NCI-H1105 (cell line): ENCODE measurements at regions not wholly inside any gene's neighbourhood (a gene's known extent, or its start where the extent isn't known, plus 50 kb on each side); places are given as distances from the start of the nearest gene placed in this dataset.
"Not testable (repeated sequence)": the region's sequence is repeated elsewhere in the genome, so short reads cannot be mapped to it uniquely, and the experiment has no call there.

Experiments used
- DNase-seq: peaks from one replicate; lab custom pipeline; 2025; lab: John Stamatoyannopoulos, UW

DNA sequence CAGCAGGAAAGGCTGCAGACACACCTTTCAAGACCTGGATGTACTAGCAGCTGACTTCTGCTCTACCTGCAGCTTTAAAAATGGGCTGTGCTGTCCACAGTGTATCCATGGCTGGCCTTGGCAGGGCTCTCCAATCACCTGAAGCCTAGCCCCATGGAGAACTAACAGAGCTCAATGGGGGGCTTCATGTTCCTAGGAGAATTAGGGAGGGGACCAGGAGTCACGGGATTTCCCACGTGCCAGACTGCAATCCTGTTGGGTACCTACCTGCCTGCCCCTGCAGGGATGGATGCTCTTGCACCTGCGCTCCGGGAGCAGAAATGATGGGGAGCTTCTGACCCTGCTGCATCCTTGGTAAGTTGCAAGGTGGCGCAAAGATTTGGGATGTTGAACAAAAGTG, 462.1 kb downstream of the ICE1 start:
- no peak for DNase-seq

- DNase-seq, result no peak
Measured at GRCh38 chr5:5883562-5883961, 461.1 kb downstream of the ICE1 start.

GRCh38 chr5:5883146-5883545, 460.7 kb downstream of the ICE1 start:
- DNase-seq, result no peak

DNA sequence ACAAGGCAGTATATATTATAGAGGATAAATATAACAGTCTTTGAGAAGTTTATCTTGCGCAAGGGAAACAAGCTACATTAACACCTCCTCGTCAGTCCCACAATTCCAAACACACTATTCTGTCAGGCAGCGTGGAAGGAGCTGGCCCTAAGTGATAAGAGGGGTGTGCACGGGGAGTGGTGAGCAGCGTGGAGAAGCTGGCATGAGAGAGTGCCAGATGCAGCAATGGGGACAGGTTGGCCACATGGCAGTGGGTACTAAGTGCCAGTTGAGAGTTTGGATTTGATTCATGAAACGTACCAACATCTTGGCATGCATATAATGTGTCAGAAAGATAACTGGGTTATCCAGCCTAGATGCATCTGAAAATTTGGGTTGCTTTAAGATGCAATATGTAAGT, 460.2 kb downstream of the ICE1 start:
- DNase-seq, result no peak

GRCh38 chr5:5881294-5881693, 458.8 kb downstream of the ICE1 start:
- DNase-seq, result no peak

DNA sequence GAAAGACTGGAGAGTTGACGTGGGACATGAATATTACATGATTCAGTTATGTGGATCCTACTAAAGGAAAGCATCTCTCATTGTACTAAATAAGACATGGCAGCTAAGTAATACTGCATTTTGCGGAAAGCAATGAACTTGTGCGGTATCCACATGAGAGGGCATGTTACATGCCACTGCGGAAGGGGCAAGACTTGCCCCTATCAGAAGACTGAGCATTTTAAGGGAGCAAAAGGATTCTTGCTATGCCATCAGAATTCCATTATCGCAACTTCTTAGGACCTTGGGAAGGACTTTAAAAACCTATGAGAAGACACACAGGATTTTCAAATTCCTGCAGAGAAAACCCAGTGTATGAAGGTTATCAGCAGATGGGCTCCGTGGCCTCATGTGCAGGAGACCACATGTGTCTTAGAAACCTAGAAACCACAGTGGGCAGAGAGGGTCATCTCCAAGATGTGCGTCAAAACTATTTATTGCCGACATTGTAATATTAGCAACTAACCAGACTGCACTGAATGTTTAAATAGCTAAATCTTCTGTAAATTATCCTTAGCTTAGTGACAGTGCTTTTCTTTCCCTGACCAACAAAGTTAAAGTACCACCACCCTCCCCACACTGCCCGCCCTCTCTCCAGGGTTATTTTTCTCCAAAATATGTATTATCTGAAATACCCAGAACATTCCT, 457.7 kb downstream of the ICE1 start:
- no peak for DNase-seq

DNA sequence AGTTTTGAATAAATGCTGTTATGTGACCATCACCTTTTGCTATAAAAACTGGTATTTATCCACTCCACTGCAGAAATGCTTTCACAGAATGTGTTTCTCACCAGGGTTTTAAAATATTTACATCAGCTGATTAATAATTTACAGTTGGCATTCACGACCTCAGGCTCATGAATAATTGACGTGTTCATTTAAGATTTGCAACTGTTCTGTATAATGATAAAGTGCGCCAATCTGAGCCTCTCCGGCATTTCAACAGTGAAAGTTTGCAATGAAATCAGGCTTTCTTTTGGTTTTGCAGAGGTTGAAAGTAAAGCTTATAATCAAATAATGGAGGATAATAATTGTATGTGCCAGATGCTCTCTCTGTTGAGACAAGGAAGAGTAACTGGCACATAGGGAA, 434.9 kb downstream of the ICE1 start:
- DNase-seq, result no peak

GRCh38 chr5:5854087-5854486, 431.6 kb downstream of the ICE1 start:
- DNase-seq, result peak; percentile 11

DNA sequence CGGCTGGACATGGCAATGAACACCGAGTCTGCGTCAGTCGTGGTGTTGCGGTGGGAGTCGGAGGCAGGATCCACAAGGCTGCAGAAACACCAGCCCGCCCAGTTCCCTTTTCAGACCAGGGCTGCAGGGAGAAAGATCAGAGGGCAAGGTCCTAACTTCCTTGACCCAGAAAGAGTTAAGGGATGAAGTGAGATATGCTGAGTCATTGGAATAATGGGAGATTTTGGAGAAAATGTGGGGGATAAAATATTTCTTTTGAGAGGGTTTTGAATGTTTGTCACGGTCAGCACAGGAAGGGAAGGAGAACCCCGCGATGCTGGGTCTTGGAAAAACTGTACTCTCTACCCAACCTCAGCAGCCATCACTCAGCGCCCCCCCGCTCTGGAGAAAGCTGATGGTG, 416.0 kb downstream of the ICE1 start:
- DNase-seq, result no peak

DNA sequence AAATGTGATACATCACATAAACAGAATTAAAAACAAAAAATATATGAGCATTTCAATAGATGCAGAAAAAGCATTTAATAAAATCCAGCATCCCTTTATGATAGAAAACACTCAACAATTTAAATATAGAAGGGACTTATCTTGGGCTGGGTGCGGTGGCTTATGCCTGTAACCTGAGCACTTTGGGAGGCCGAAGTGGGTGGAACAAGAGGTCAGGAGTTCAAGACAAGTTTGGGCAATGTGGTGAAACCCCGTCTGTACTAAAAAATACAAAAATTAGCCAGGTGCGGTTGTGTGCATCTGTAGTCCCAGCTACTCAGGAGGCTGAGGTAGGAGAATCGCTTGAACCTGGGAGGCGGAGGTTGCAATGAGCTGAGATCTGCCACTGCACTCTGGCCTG, 409.1 kb downstream of the ICE1 start:
- DNase-seq, result not testable (repeated sequence)

- DNase-seq, result no peak
Measured at GRCh38 chr5:5828619-5829018, 406.1 kb downstream of the ICE1 start.

DNA sequence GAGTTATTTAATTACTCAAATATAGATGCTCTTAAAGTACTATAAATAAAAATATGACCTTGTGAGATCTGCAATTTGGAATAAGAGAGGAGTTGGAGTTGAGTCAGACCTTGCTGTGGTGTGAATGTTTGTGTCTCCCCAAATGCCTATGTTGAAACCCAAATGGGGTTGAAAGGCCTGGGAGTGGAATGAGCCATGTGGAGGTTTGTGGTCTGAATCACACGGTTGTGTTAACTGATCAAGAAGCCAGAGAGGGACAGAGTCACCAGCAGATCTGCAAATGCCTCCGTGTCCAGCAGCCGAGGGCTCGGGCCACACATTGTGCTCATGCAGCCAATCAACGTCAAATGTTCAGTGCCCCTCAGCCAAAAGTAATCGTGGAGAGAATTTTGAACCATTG, 404.4 kb downstream of the ICE1 start:
- no peak for DNase-seq

DNA sequence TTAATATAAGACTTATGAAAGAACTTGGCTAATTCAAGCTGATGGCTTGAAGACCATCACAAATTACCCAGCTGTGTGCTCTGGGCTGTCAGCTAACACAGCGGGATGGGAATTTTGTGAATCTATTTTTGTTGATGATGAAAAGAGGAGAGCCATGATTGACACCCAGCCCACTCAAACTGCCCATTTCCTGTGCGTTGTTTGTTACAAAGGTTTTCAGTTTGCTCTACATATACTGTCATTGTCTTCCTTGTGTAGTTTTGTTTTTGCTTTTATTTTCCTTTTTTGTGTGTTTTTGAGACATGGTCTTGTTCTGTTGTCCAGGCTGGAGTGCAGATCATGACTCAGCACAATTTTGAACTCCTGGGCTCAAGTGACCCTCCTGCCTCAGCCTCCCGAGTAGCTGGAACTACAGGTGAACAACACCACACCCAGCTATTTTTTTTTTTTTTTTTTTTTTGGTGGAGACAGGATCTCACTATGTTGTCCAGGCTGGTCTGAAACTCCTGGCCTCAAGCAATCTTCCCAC, 400.3 kb downstream of the ICE1 start:
- no peak for DNase-seq

DNA sequence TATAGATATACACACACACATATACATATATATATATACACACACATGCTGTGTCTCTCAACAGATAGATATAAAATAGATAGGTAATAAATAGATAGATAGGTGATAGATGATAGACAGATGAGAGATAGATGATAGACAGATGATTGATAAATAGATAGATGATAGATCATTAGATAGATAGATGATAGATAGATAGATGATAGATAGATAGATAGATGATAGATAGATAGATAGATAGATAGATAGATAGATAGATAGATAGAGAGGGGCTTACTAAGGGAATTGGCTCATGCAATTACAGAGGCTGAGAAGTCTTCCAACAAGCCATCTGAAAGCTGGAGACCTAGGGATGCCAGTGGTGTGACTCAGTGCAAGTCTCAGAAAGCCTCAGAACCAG, 394.5 kb downstream of the ICE1 start:
- DNase-seq, result no peak

DNA sequence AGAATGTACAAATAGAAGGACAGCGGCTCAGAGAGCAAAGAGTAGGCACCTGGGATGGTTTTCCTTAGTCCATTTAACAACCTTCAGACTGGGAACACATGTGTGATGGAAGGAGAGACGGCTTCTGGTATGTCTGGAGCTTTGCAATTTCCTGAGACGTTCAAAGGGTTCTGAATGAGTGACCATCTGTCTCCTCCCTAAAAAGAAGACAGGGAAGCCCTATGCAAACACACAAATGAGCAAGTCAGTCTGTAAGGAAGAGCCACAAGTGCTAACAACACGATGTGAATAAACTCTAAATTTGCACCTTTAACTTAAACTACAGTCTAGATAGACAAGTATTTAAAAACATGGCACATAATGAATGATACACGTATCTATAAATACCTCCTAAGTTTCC, 391.0 kb downstream of the ICE1 start:
- DNase-seq, result no peak

DNA sequence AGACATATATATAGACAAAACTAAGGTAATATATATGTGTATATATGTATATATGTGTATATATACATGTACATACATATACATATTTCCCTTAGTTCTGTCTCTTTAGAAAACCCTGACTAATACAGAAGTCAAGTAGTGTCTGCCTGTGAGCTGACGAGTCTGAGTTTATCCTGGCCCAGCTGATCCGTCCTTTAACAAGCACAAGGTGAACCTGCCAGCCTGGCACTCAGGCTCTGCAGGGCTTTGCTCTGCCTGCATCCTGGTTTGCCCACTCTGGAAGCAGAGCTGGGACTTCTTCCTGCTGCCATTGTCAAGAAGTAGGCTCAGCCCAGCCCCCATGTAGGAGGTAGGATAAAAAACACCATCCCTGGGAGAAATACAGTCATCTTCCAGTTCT, 388.0 kb downstream of the ICE1 start:
- DNase-seq, result no peak

GRCh38 chr5:5805916-5806315, 383.4 kb downstream of the ICE1 start:
- DNase-seq, result no peak

GRCh38 chr5:5804478-5805233, 382.2 kb downstream of the ICE1 start:
- no peak for DNase-seq

DNA sequence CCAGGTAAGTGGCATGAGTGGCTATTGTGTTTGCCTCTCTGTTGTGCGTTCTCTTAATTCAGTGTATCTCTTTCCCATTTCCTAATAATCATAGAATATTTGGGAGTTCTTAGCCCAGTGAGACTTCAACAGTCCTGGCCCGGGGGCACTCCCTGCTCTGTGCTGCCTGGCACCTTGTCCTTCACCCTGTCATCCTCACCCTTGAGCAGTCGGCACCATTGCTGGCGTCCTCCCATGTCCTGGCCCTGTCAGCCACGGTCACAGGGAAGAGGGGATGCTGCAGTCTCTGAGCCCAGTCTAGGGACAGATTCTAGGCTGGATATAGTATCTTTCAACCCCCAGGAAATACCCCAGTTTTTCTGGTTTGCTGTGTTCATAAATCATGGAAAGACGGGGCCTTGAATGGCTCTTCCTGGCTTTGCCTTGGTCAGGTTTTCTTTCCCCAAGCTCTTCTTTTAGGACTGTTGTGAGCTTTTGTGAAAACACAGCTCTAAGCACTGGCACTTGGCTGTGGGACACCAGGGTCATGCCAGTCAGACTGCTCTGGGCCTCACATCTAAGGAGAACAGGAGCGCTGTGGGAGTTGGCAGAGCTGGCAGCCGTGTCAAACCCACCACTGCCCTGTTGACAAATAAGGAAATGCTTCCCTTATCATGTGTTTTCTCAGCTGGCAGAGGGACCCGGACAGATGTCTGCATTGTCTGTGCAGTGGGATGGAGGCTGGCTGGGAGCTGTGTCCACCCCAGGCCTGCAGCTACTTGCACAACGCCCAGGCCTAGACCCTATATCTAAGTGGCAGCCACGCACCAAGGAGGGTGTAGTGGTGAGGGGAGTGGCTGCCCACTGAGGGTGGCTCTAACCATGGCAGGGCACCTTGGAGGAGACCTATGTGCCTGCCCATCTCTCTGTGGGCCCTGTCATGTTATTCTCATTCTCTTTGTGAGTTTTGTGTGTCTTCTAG, 378.6 kb downstream of the ICE1 start:
- no peak for DNase-seq

DNA sequence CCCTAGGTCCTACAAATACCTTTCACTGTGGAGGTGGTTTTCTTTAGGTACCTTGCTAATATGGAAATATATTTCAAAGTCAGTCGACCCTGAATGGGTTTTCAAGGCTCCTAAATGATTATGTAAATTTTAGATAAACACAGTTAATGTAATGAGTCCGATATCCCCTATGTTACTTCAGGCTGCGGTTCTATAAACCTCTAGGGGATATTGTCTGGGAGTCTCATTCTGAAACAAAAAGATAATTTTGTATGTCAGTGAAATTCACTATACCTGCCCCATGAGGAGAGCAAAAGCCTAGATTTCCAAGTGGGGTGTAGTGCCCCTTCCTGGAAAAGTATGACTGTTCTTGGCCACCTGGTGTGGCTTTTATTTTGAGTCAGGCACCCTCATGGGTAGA, 377.3 kb downstream of the ICE1 start:
- DNase-seq, result no peak

GRCh38 chr5:5799229-5799628, 376.8 kb downstream of the ICE1 start:
- DNase-seq, result no peak

DNA sequence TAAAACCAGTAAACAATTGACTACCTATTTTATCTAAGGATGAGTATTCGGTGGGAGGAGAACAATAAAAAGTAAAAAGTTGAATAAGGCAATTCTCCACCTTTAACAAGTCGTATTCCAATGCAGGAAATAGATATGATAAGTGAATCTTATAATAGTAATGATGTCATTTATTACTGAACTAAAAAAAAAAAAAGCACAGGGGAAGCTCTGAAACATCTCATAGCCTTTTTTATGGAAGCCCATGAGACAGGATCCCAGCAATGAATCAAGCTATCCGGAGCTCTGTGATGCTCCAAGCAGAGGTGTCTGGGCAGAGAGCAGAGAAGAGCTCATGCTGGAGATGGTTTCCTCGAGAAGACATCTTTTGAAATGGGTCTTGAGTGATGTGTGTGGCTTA, 376.0 kb downstream of the ICE1 start:
- no peak for DNase-seq
